ENCODE measurements at regions not wholly inside any gene's neighbourhood (a gene's known extent, or its start where the extent isn't known, plus 50 kb on each side); places are given as distances from the start of the nearest gene placed in this dataset.

DNA sequence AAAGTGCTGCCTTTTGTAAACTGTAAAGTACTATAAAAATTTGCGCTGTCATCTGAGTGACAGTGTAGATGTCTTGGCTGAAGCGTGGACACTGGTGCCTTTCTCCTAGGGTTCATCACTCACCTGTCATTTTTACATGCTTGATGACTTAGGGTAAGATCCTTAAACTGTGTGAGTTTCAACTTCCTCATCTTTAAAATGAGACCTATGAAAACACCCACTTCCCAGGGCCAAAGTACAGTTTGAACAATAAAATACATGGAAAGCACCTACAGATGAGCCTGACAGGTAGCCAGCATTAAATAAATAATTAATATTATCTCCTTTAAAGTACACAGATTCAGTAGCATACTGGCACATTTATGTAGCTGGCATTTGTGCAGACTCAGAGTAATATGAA, 309.9 kb downstream of the CHRM3 start:
- no peak for DNase-seq

DNA sequence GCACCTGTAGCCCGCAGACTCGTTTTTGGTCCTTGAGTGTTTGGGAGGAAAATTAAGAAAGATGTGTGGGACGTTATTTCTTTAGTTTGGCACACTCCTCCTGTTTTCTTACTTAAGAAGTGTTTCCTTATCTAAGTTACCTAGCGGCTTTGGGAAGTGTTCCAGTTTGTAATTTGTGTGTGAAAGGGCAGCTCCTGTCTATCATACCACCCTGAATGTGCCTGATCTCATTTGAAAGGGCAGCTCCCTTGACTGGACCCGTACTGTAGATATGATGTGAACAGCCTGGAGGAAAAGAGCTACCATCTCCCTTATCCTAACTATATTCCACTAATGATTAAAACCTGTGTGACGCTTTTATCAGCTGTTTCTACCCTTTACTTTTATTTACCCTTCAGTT, 314.3 kb downstream of the CHRM3 start:
- no peak for DNase-seq

DNA sequence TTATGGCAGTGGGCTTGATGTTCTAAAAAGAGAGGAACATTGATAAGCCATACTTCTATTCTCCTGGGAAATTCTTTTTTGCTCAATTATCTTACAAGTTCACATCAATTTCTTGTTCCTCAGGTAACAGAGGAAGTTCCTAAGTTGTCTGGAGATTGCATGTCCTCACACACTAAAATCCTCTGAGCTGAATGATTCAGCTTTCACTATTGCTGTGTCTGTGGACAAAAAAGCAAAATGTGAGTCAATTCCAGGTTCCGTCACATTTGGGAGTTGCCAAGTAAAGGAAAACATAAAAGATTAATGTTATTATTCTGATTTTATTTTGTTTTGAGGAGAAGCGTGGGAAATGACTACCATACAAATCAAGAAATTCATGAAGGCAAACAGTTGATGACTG, 316.7 kb downstream of the CHRM3 start:
- DNase-seq, result no peak

DNA sequence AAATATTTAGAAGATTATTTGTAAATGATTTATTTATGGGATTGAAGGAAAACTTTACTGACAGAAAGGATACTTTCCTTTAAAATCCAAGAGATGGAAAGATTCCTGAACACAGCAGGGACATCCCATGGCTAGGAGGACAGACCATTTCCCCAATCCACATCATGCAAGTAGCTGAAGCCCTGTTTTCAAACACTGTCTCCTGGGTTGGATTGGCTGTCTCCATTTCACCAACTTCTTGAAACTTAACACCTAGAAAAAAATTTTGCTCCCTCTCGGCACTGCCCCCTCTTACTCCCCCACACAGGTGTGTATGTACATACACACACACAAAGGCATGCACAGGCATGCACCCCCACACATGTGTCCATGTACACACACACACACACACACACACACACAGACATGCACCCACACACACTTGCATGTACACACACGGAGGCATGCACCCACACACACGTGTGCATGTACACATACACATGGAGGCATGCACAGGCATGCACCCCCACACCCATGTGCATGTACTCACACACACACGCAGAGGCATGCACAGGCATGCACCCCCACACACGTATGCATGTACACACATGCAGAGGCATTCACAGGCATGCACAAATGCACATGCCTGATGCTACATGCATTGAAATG, 320.0 kb downstream of the CHRM3 start:
- DNase-seq, result no peak

DNA sequence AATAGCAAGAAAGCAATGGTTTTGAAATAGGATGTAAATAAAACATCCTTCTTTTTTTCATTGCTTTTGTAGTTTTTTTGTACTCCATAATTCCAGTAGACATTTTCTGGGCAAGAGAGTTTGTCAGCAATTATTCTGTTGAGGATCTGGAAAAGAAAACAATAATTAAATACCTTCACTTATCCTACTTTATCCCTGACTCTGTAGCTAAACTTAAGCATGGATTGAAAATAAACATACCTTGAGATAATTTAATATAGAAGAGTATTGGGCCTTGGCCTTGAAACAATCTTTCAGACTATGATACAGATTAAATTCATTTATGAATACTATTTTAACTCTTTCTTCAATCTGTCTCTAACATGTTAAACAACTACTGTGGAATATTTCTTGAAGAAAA, 321.2 kb downstream of the CHRM3 start:
- no peak for DNase-seq

DNA sequence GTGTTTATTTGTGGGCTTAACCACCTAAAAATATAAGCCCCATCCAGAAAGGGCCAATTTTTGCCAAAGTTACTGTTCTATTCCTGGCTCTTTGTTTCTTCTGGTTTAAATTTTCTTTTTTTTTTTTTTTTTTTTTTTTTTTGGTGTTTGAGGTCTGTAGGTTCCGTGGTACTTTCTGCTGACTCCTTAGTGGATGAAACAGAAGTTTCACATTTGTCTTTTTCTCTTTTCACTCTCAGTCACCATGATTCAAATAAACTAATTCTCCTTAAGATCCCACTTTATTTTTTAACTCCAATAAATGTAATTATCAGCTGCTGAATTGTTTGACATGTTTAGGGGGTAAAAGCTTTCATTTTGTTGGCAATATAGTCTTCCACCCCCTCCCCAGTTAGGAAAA, 322.3 kb downstream of the CHRM3 start:
- no peak for DNase-seq

DNA sequence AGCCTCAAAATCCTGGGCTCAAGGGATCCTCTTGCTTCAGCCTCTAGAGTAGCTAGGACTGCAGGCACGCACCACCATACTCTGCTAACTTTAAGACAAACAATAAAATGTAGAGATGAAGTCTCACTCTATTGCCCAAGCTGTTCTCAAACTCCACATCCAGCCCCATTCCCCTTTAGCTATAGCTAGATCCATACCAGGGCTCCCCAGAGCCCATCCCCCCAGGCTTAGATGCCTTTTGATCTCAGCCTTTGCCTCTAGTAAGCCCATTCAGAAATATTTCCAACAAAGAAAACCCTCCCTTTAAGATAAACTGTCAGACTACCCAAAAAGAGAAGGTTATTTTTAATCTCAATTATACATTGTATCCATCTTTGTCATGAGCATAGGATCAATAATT, 325.4 kb downstream of the CHRM3 start:
- no peak for DNase-seq

DNA sequence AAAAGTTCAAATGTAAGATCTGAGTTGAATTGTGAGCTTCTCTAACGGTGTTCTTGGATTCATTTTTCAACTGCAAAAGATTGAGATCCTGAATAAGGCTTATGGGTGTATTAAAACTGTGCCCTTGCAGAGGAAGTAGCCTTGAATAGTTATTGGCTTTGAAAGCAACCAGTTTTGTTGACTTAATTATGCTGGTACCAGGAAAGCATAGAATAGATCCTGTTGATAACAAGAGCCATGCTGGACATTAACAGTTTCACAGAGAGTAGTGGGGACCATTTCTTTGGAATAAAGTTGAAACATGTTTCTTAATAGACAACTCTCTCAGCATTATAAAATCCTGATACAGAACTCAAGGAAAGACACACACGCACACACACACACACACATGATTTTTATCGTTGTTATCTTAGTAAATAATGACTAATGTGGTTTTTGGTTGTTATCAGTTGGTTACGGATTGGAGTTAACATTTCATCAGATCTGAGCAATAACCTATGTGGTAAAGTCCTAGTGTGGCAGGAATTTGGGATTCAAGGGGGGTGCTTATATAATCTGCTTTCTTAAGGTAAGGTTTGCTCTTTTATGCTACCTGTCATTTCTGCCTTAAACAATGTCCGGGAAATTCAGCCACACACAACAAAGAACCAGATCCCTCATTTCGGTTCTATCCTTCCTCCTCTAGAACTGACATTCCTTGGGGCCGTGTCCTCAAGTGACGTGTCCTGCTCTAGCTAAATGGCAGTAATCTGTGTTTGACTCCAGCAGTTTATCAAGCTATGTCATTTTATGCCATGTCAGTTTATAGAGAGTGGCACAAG, 330.9 kb downstream of the CHRM3 start:
- no peak for DNase-seq

DNA sequence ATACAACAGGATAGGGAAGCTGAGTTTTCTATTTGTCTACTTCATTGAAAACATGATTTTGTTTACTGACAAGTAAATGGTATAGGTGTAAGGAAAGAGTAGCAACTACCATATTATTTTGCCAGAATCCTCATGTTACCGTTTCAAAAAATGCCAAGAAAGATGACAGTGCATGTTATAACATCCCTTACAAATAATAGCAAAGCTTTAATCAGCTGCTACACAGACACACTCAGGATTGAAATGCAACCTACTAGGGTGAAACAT, 331.5 kb downstream of the CHRM3 start:
- no peak for DNase-seq

DNA sequence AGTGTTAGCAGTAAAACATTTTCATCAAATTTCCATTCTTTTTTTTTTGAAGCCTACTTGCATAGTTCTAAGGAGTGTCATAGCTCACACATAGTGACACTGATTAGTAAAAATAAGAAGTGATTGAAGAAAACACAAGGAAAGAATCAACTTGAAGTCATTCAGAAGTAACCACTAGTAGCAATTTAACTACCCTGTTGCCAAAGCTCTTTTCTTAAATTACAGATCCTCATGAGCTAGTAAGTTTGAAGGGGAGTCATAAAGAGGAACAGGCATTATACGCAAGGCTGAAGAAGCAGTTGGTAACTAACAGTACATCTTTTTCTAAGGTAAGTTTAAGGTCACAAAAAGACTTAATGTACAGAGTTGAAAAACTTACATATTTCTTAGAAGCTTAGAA, 332.2 kb downstream of the CHRM3 start:
- no peak for DNase-seq

DNA sequence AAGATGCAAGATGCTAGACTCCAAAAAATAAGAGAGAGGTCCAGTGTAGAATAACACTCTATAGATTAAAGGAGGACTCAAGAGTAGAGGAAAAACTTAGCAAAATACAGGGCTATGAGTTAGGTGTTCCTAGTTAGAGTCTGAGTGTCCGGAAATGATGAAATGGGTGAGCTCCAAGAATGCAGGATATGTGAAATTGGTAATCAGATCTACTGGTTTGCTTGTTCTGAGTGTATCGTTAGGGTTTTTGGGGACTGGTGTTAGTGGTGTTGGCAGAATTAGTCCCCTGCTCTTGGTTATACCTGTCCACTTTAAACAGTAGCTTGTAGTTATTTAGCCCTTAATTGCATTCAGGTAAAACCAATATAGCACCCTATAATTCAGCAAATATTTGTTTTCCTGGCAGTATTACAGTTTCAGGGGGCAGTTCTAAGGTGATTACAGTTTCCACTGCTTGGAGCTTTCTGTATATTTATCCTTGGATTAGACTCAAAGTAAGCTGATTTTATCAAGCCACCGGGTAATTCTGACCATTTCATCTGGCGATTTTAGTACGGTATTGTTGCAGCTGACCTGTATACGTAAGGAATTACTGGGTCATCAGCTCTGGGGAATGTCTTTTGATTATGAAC, 332.7 kb downstream of the CHRM3 start:
- DNase-seq, result no peak

DNA sequence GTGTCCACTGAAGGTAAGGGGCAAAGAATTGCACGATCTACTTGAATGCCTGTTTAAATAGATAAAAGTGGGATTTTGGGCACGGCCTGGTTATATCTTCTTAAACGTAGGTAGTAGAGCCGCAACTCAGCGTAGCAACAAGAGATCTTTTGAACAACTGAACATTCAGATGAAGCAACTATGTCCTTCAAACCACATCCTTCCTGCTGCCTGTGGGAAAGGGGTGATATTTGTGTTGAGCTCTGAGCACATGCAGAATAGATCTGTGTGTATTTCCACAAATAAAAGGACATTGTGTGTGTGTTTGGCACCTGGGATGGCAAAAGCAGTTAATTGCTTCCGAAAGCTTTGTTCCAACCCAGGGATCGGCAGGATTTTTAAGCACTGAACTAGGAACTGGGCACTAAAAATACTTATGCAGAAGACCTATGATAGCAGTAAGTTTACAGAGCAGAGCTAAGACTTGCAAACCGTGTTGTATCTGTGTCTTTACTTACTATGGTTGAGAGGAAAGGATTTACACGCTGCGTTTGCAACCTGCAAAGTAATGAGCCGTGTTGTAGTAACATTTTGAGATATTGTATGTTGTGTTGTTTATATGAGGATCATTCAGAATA, 333.4 kb downstream of the CHRM3 start:
- DNase-seq, result peak; percentile 24

DNA sequence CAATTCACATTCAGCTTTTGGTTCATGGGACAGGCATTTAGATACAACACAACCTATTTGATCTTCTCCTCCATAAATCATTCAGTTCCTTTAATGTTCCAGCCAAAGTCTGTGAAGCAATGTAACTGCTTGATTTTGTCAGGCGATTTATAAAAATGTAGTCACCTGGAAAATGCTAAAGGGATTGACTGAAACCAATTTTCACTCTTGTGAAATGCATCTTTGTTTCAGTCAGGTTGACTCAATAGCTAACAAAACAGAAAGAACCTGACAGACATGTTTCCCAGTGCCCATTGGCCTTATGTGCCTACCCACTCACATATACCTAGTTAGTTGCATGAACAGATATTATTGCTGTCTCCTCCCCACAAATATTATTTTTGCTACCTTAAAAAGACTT, 335.7 kb downstream of the CHRM3 start:
- DNase-seq, result no peak

DNA sequence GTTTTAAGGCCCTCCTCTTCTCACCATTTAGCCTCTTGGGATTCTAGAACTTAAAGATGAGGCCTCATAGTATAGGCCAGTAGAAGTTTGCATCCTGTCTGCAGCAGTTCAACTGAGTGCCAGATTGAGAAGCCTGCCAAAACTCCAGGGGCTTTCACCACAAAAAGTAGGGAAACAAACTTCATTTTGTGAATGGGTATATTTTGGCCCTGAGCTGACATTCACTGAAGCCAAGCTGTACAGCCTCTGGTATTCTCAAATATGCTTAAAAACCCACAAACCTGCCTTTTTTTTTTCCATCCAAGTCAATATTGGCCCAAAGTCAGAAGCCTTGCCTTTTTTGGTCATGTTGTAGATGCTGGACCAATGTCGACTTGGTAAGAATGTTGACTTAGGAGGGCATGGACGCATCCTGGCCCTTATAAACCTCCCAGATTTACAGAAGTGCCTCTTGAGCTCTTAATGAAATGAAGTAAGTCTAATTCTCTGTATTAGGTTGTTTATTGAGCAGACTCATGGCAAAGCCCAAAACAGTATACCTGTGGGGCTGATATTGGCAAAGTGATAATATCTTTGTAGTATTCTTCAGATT, 337.5 kb downstream of the CHRM3 start:
- no peak for DNase-seq

DNA sequence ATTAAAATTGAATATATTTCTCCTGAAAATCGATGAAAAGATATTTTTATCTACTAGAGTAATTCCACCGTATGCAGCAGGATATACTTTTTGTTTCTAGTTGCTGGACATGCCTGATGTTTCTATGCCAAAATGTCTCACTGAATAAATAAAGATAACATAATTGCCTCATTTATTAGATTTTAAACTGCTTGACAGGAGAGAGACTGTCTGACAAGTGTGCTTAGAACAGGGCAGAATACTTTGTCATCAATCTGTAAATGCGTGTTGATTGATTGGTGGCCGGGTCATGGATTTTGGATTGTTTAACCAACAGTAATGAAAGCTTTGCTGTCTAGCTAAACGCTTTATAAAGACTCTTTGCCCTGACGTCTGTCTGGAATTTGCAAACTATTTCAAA, 339.0 kb downstream of the CHRM3 start:
- no peak for DNase-seq

DNA sequence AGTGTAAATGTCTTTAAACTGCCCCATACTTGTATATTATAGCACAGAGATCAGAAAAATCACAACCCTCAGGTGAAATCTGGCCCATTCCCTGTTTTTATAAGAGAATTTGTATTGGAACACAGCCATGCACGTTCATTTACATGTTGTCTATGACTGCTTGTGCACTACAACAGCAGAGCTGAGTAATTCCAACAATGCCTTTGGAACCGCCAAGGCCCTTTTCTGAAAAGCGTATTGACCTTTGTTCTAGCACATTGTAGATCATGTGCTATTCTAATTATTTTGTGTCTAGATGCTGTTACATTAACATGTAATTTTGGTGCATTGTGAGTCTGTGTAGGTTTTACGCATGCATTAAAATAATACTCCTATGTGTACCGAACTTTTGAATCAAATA, 339.6 kb downstream of the CHRM3 start:
- DNase-seq, result no peak

DNA sequence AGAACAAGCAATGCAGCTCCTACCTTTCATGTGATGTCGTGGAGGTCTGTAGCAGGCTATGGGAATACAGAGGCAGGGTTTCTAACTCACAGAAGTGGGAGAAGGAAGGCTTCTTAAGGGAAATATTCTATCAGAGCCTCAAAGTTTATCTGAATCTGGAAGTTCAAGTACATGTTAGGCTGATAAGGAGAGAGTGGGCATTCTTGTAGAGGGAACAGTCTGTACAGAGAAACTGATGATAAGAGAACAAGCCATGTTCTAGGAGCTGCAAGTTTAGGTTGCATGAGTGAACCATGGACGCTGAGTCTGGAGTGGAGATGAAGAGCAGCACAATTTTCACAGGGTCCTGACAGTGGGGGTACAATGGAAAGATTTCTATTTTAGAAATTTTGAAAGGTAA, 344.0 kb downstream of the CHRM3 start:
- no peak for DNase-seq

DNA sequence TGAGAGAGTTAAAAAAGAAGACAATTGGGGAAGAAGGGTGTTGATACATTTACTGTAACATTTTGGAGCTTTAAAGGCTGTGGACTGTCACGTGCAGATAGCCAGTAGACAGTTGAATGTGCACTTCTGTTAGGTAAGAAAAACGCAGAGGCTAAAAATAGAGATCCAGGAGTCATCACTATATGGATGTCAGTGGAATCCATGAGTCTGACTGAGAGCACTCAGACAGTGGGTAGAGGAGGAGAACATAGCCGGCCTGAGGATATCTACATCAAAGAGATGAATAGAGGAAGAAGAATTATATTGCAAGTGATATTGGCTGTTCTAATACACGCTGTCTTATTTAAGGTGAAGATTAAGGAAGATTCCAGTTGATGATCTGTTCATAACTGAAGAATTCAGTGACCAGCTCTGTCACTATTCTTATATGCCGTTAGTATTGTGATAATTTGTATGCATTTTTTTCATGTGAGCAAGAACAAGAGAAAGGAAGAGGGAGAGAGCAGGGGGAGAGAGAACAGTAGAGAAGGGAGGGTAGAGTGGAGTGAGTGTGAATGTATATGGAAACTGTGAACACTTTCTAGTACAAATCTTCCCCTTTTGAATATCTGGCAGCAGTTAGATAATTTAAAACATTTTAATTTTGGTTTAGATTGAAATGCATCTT, 344.8 kb downstream of the CHRM3 start:
- no peak for DNase-seq

DNA sequence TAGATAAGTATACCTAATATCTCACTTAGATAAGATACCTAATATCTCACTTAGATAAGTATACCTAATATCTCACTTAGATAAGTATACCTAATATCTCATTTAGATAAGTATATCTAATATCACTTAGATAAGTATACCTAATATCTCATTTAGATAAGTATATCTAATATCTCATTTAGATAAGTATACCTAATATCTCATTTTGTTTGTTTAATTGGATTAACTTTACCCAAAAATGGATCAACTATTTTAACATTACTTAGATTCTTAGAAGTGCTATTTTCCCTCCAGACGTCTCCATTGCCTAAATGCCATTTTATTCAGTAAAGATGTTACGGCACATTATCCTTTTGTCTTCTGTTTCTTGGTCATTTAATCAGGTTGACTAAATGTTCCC, 346.4 kb downstream of the CHRM3 start:
- no peak for DNase-seq

DNA sequence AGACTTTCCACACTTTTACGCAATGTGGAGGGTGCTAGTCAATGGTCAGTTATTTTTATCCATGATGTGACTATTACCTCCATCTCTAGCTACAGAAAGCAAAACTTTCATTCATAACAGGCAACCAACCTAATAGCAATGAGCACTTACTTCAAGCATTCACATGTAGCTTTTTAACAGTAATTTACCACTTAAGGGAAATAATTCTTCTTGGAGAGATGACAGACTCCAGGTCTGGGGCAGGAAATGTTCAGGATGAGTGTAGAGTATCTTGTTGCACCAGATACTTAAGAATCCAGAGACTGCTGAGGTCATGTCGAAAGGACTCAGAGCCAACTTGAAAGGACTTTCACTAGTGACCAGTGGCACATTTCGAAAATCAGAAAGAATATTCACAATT, 347.6 kb downstream of the CHRM3 start:
- DNase-seq, result no peak

DNA sequence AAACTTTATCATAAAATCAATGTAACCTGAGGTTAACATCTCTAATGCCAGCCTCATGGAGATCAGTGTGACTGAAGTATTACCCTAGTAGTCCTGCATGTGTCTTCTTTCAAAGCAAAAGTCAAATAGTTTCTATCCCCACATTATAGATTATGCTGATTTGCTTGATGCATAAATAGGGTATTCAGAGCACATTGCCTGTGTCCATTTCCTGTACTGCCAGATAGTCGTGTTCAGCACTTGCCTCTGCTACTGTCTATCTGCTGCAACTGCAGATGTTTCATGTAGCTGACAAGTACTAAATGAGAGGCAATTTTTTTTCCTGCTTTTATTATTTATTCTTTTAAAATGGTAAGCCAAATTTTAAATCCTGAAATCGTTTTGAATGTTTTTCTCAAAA, 348.7 kb downstream of the CHRM3 start:
- DNase-seq, result no peak

DNA sequence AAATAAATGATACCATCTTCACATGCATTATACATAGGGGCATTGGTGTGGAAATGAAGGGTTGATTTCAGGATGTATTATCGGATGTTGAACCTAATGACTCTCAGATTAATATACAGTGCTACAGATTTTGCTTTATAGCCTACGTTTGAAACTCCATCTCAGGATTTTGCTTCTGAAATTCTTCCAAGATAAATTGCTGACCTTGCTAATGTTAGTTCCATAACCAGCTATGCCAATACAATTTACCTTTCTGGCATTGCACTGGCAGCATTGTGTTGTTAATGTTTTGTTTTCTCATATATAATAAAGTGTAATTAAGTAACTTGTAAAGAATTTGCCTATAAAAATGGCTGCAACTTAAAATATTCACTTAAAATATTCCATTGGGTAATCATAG, 350.1 kb downstream of the CHRM3 start:
- DNase-seq, result no peak

DNA sequence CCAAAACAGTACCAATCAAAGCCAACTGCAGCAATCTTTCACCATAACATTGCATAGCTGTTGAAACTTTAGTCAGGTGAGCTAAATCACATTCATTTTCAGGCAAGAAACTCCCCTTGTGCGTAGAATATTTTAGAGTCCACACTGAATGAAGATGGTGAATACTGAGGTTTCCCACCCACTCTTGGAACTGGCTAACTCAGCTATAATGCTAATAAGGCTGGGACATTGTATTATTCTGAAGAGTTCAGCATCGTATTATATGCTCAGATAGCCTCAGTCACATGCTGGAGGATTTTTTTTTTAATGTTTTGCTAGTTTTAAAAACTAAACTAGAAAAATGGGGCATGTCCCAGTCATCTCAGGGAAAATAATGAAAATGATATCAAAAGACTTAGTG, 352.3 kb upstream of the FMN2 start:
- DNase-seq, result no peak
